Uterus (tissue), 3 donors: ENCODE measurements at regions not wholly inside any gene's neighbourhood (a gene's known extent, or its start where the extent isn't known, plus 50 kb on each side); places are given as distances from the start of the nearest gene placed in this dataset.
"Not testable (repeated sequence)": the region's sequence is repeated elsewhere in the genome, so short reads cannot be mapped to it uniquely, and the experiment has no call there.

ENCODE experiments used
- DNase-seq, 2 donors: peaks; one replicate each; pipeline ENCODE4 v3.0.0-alpha.2; 2019 to 2020
- H3K27ac ChIP-seq, 2 donors: fragments of 200-600 bp; sonication (generic); 1 replicate in 1 of 2; 2 replicates in 1 of 2; pipeline ENCODE4 v1.5.1; 2016 to 2018
- H3K27me3 ChIP-seq, 2 donors: fragments of 200-600 bp; sonication (generic); one replicate each; pipeline ENCODE4 v1.5.1; 2018 to 2019; ENCODE audit warnings: control low read depth in 1 of 2
- H3K36me3 ChIP-seq, 2 donors: fragments of 200-600 bp; sonication (generic); one replicate each; pipeline ENCODE4 v1.5.1; 2019; ENCODE audit warnings: control low read depth in 1 of 2
- H3K4me1 ChIP-seq, 2 donors: fragments of 200-600 bp; sonication (generic); one replicate each; pipeline ENCODE4 v1.5.1; 2018 to 2019; ENCODE audit warnings: control low read depth in 1 of 2
- H3K4me3 ChIP-seq, 2 donors: fragments of 200-600 bp; sonication (generic); 1 replicate in 1 of 2; 2 replicates in 1 of 2; pipeline ENCODE4 v1.5.1; 2018 to 2019; ENCODE audit warnings: mild to moderate bottlenecking in 1 of 2
- H3K9me3 ChIP-seq, 2 donors: fragments of 200-600 bp; sonication (generic); one replicate each; pipeline ENCODE4 v1.5.1; 2019; ENCODE audit warnings: control low read depth in 1 of 2
- POLR2A ChIP-seq, 2 donors: fragments of 450-650 bp; IDR thresholded peaks; one replicate each; pipeline ENCODE4 v1.6.1; 2016; ENCODE audit warnings: antibody characterized with exemption in 2 of 2, mild to moderate bottlenecking in 1 of 2, moderate library complexity in 1 of 2
- intact Hi-C: fragments of 100-400 bp; cut with DNase I; formaldehyde crosslinking; loops from one replicate; pipeline ENCODE4 v1.15.1; 2023; ENCODE audit warnings: low total_unique reads
- TF ChIP-seq, protein P1 (sequence below), 4 experiments: fragments of 200-600 bp in 2 of 4; fragments of 450-650 bp in 2 of 4; sonication (generic) in 2 of 4; IDR thresholded peaks; one replicate each; pipeline ENCODE4 v1.5.1; 2016 to 2019; ENCODE audit warnings: antibody characterized with exemption in 4 of 4, mild to moderate bottlenecking in 2 of 4, moderate library complexity in 1 of 4
- donor health status: DM: yes; HTN: yes; CAD: no.

DNA sequence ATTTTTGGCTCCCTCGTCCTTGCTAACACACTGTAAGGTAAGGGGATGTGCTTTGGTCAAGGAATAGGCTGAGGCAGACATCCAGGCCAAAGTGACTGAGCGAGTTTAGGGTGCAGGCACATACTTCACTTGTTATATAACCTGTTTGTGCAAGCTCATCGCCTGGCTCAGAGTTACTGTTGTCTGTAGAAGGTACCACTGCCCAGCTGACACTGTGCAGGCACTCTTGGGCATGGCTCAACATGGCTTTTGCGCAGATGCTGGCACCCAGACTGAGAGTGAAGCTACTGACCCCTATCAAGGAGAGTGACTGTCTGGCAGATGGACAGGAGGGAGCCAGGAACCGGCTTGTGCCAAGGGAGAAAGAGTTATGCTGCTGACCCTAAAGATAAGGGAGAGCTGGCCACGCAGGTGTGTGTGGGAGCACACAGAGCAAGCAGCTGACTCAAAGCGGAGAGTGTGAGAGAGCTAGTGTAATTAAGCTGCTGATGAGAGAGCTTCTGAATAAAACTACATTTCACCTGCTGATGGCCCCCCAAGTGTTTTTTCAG is 307.3 kb upstream of the USP24 start:
- no peak overlapping the region for H3K4me3 ChIP-seq
- no peaks in the 10 kb centered on the region for H3K27me3 ChIP-seq
- TF ChIP-seq POLR2A (IDR thresholded peaks at IDR 0.05) = no peak
- TF ChIP-seq, protein P1, sequence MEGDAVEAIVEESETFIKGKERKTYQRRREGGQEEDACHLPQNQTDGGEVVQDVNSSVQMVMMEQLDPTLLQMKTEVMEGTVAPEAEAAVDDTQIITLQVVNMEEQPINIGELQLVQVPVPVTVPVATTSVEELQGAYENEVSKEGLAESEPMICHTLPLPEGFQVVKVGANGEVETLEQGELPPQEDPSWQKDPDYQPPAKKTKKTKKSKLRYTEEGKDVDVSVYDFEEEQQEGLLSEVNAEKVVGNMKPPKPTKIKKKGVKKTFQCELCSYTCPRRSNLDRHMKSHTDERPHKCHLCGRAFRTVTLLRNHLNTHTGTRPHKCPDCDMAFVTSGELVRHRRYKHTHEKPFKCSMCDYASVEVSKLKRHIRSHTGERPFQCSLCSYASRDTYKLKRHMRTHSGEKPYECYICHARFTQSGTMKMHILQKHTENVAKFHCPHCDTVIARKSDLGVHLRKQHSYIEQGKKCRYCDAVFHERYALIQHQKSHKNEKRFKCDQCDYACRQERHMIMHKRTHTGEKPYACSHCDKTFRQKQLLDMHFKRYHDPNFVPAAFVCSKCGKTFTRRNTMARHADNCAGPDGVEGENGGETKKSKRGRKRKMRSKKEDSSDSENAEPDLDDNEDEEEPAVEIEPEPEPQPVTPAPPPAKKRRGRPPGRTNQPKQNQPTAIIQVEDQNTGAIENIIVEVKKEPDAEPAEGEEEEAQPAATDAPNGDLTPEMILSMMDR (IDR thresholded peaks at IDR 0.05) = no peak
- H3K27ac ChIP-seq = no peak overlapping the region
- peaks cover 0 to 4% of the 10 kb centered on the region in 2 donors for H3K4me1 ChIP-seq
- no peaks in the 10 kb centered on the region for H3K36me3 ChIP-seq
- intact Hi-C loops = no loop called here
- H3K9me3 ChIP-seq = no peaks in the 10 kb centered on the region
- DNase-seq = peak; percentile 24 to 34

DNA sequence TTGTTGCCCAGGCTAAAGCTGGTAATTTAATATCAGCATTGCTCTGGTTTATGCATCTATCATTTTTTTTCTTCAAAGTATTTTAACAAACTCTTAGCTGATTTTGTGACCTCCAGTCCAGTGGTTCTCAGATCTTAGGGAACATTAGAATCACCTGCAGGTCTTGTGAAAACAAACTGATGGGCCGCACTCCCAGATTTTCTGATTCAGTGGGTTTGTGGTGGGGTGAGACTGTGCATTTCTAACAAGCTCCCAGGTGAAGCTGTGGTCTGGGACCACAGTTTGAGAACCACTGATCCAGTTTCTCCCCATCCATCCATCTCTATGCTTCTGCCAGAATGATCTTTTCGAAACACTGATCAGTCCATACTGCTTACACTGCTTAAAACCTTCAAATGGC is 305.7 kb upstream of the USP24 start:
- intact Hi-C loops = no loop called here
- Histone ChIP-seq H3K36me3 (no peaks in the 10 kb centered on the region), H3K4me3 (no peak overlapping the region), H3K27me3 (no peaks in the 10 kb centered on the region), H3K9me3 (no peaks in the 10 kb centered on the region), H3K27ac (no peak overlapping the region), H3K4me1 (peaks cover 0 to 4% of the 10 kb centered on the region in 2 donors)
- no peak for TF ChIP-seq POLR2A (IDR thresholded peaks at IDR 0.05)
- TF ChIP-seq, protein P1 (IDR thresholded peaks at IDR 0.05) = no peak
- DNase-seq = no peak

DNA sequence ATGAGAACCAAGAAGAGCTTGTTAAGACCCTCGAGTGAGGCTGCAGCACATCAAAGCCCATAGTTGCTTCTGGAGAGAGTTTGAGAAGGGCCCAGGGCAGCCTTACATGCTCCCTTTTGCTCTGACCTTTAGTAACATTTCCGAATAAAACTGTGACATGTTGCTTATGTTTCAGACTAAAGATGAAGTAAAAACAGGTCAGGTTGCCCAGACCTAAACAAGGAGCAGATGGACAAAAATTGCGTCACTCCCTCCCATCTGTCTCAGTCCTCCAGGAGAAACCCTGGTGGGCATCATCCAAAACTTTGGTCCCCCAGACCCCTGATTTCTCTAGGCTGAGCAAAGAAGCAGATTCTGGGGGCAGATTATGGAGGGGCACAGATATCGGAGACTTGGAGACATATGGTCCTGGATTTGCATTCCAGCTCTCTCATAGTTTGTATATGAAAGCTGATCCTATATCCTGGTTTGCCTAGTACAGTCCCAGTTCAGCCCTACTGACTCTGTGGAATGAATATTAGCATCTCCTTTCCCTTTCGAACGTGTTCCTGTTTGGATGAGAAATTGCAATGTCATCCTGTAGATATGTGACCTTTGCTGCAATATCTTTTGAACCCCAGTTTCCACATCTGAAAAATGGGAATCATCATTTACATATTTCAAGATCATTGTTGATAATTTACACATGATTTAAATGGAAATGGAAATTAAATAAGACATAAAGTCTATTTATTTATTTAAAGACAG is 304.9 kb upstream of the USP24 start:
- TF ChIP-seq, protein P1 (IDR thresholded peaks at IDR 0.05) = no peak
- no peak for TF ChIP-seq POLR2A (IDR thresholded peaks at IDR 0.05)
- Histone ChIP-seq H3K4me3 (no peak overlapping the region), H3K36me3 (no peaks in the 10 kb centered on the region), H3K4me1 (peaks cover 0 to 4% of the 10 kb centered on the region in 2 donors), H3K9me3 (no peaks in the 10 kb centered on the region), H3K27ac (peak overlapping the region in 1 of 2 donors; percentile 22), H3K27me3 (no peaks in the 10 kb centered on the region)
- intact Hi-C loops = no loop called here
- DNase-seq = peak in 1 of 2 donors; percentile 54

DNA sequence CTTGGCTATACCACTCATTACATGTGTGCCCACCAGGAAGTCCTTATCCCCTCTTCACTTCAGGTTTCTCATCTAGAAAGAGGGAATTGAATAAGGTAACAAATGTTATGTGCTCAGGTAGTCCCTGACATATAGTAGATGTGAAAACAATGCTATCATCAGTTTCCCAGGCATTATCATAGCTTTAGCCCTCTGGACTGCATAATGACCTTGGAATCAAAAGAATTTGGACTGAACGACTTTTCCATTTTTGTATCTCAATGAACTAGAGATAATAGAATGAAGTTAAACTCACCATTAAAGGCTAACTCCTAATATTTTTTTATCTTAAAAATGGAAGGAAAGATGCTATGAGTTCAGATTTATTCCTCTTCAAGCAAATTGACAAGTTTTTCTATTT is 304.1 kb upstream of the USP24 start:
- Histone ChIP-seq H3K9me3 (no peaks in the 10 kb centered on the region), H3K27me3 (no peaks in the 10 kb centered on the region), H3K36me3 (no peaks in the 10 kb centered on the region), H3K27ac (no peak overlapping the region), H3K4me1 (peaks cover 0 to 4% of the 10 kb centered on the region in 2 donors), H3K4me3 (no peak overlapping the region)
- TF ChIP-seq, protein P1 (IDR thresholded peaks at IDR 0.05) = no peak
- TF ChIP-seq POLR2A (IDR thresholded peaks at IDR 0.05) = no peak
- DNase-seq = no peak
- intact Hi-C loops = no loop called here

DNA sequence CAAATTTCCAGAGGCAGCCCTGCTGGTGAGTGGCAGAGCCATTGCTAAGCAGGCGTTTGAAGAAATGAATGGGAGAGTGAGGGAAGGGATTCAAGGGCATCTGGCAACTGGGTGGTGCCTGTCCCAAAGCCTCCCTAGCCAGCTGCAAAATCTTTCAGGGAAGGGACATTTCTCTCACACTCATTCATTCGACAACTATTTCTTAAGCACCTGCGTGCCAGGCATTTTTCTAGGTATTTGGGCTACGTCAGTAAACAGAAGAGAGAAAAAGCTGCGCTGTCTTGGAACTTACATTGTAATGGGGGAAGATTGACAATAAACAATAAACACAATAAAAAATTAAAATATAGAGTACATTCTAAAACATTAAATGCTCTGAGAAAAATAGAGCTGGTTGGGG is 301.9 kb upstream of the USP24 start:
- Histone ChIP-seq H3K4me1 (peaks cover 0 to 4% of the 10 kb centered on the region in 2 donors), H3K36me3 (no peaks in the 10 kb centered on the region), H3K9me3 (no peaks in the 10 kb centered on the region), H3K27ac (no peak overlapping the region), H3K27me3 (no peaks in the 10 kb centered on the region), H3K4me3 (no peak overlapping the region)
- DNase-seq = no peak
- intact Hi-C loops = no loop called here
- TF ChIP-seq, protein P1 (IDR thresholded peaks at IDR 0.05) = no peak

DNA sequence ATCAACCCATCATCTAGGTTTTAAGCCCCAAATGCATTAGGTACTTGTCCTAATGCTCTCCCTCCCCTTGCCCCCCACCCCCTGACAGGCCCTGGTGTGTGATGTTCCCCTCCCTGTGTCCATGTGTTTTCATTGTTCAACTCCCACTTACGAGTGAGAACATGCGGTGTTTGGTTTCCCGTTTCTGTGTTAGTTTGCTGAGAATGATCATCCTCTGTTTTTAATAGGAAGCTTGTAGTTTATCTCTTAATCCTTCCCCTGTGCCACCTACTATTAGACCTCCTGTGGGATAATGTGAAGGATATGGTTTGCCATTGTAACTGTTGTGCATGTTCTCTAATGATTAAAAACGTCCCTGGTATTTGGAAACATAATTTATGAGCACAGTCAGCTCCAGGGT is 299.4 kb upstream of the USP24 start:
- H3K4me1 ChIP-seq, H3K27ac ChIP-seq, H3K27me3 ChIP-seq, H3K9me3 ChIP-seq, DNase-seq, intact Hi-C loops, H3K36me3 ChIP-seq, H3K4me3 ChIP-seq: not testable (repeated sequence)
